Neutrophil (primary cell): ENCODE measurements at regions not wholly inside any gene's neighbourhood (a gene's known extent, or its start where the extent isn't known, plus 50 kb on each side); places are given as distances from the start of the nearest gene placed in this dataset.
"Not testable (repeated sequence)": the region's sequence is repeated elsewhere in the genome, so short reads cannot be mapped to it uniquely, and the experiment has no call there.

Source experiments
- H3K27ac ChIP-seq: fragments of 200-600 bp; sonication (generic); 2 replicates; pipeline ENCODE4 v1.5.1; 2016; ENCODE audit warnings: mild to moderate bottlenecking, moderate library complexity
- H3K27me3 ChIP-seq: fragments of 200-600 bp; sonication (generic); 2 replicates; pipeline ENCODE4 v1.6.0; 2016; ENCODE audit warnings: mild to moderate bottlenecking
- H3K36me3 ChIP-seq: fragments of 200-600 bp; sonication (generic); 2 replicates; pipeline ENCODE4 v1.5.1; 2017
- H3K4me1 ChIP-seq, 2 experiments: fragments of 200-600 bp in 1 of 2; sonication (generic) in 1 of 2; 1 replicate in 1 of 2; 2 replicates in 1 of 2; pipeline versions ENCODE4 v1.5.1 to v1.6.1; 2013 to 2016; ENCODE audit warnings: low read depth in 1 of 2, low read length in 1 of 2, mild to moderate bottlenecking in 1 of 2, moderate library complexity in 1 of 2; ENCODE audit not compliant: control insufficient read depth in 1 of 2, insufficient read depth in 1 of 2
- H3K4me3 ChIP-seq, 2 experiments: fragments of 200-600 bp in 1 of 2; sonication (generic) in 1 of 2; 1 replicate in 1 of 2; 2 replicates in 1 of 2; pipeline ENCODE4 v1.5.1; 2013 to 2016; ENCODE audit warnings: low read depth in 1 of 2, low read length in 1 of 2, mild to moderate bottlenecking in 1 of 2, moderate library complexity in 1 of 2
- H3K9me3 ChIP-seq: fragments of 200-600 bp; sonication (generic); 2 replicates; pipeline ENCODE4 v1.5.1; 2016
- CTCF ChIP-seq: fragments of 200-600 bp; sonication (generic); IDR thresholded peaks from 2 replicates; pipeline ENCODE4 v1.5.1; 2016; ENCODE audit warnings: antibody characterized with exemption

GRCh38 chr6:50549475-50549874 lies 163.9 kb upstream of the TFAP2D start:
- TF ChIP-seq CTCF = no peak

GRCh38 chr6:50555982-50556381 lies 157.3 kb upstream of the TFAP2D start:
- no peaks in the 10 kb centered on the region for H3K27me3 ChIP-seq
- no peaks in the 10 kb centered on the region for H3K4me1 ChIP-seq
- H3K9me3 ChIP-seq = no peaks in the 10 kb centered on the region
- no peaks in the 10 kb centered on the region for H3K36me3 ChIP-seq
- no peak overlapping the region for H3K27ac ChIP-seq
- no peak for TF ChIP-seq CTCF
- H3K4me3 ChIP-seq = no peak overlapping the region

More at GRCh38 chr6:50549475-50549874, 163.9 kb upstream of the TFAP2D start:
- Histone ChIP-seq H3K4me3 (no peak overlapping the region), H3K36me3 (no peaks in the 10 kb centered on the region), H3K27me3 (no peaks in the 10 kb centered on the region), H3K9me3 (no peaks in the 10 kb centered on the region), H3K4me1 (no peaks in the 10 kb centered on the region), H3K27ac (no peak overlapping the region)

- no peaks in the 10 kb centered on the region for H3K36me3 ChIP-seq
- no peak overlapping the region for H3K4me3 ChIP-seq
- H3K27ac ChIP-seq = no peak overlapping the region
- no peaks in the 10 kb centered on the region for H3K4me1 ChIP-seq
- no peaks in the 10 kb centered on the region for H3K9me3 ChIP-seq
- H3K27me3 ChIP-seq = no peaks in the 10 kb centered on the region
- no peak for TF ChIP-seq CTCF
Observed at GRCh38 chr6:50565004-50565403, 148.3 kb upstream of the TFAP2D start.

- not testable (repeated sequence) for H3K27me3 ChIP-seq, H3K4me3 ChIP-seq, H3K4me1 ChIP-seq, H3K9me3 ChIP-seq, H3K27ac ChIP-seq, H3K36me3 ChIP-seq
Observed at GRCh38 chr6:50571230-50571629, 142.1 kb upstream of the TFAP2D start.

DNA sequence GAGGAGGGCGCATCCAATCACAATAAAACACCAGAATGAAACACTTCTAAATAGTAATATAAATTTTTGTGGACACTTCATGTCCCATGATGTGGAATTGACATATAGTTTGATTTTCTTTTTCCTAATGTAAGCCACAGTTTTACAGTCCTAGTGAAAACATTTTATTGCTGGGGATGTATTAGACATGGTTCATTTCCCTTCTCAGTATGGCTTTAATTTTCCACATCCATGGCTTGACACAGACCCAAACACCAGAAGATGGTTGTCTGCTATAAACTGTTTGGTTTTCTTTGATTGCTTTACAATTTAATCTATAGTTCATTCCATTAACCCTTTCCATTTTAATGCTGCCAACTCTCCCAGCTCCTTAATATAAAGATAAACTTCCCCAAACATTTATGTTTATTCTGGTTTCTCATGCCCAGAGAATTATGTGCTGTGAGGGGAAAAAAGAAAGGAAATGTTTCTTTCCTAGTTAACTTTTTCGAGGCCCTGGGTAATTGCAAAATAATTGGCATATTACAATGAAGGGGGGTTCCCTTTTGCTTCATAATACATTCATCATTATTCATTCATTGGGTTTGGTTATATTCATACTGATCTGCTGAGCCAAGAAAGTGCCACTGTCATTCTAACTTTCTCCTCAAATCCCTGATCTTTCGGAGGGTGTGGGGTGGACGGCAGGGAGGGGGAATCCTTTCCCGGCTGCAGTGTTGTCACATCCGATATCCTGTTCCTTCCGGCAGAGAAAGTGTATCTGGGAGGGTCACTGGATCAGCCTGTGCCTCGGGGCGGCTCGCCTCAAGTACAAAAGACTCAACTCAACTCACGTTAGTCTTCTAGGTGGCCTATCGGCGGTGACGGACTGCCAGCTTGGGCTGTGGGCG lies 127.6 kb upstream of the TFAP2D start:
- H3K36me3 ChIP-seq = no peaks in the 10 kb centered on the region
- no peaks in the 10 kb centered on the region for H3K9me3 ChIP-seq
- no peak for TF ChIP-seq CTCF
- H3K27me3 ChIP-seq = no peaks in the 10 kb centered on the region
- no peaks in the 10 kb centered on the region for H3K4me1 ChIP-seq
- no peak overlapping the region for H3K4me3 ChIP-seq
- no peak overlapping the region for H3K27ac ChIP-seq

- H3K27ac ChIP-seq = no peak overlapping the region
- H3K4me3 ChIP-seq = no peak overlapping the region
- no peaks in the 10 kb centered on the region for H3K27me3 ChIP-seq
- TF ChIP-seq CTCF = no peak
- H3K36me3 ChIP-seq = no peaks in the 10 kb centered on the region
- H3K4me1 ChIP-seq = no peaks in the 10 kb centered on the region
- H3K9me3 ChIP-seq = no peaks in the 10 kb centered on the region
Observed at GRCh38 chr6:50586331-50586675, 127.0 kb upstream of the TFAP2D start.
